HCT116 (cell line): ENCODE measurements at regions not wholly inside any gene's neighbourhood (a gene's known extent, or its start where the extent isn't known, plus 50 kb on each side); places are given as distances from the start of the nearest gene placed in this dataset.

Source experiments
- CEBPB ChIP-seq: IDR thresholded peaks from 2 replicates; pipeline ENCODE4 v1.6.1; 2012; ENCODE audit warnings: low read depth
- ELF1 ChIP-seq: IDR thresholded peaks from 2 replicates; pipeline ENCODE4 v1.6.1; 2012; ENCODE audit warnings: low read depth, borderline replicate concordance
- EZH2phosphoT487 ChIP-seq: fragments of 200-600 bp; IDR thresholded peaks from 2 replicates; pipeline ENCODE4 v1.6.1; 2018; ENCODE audit warnings: antibody characterized with exemption, borderline replicate concordance
- FOSL1 ChIP-seq: IDR thresholded peaks from 2 replicates; pipeline ENCODE4 v1.6.1; 2012; ENCODE audit warnings: low read depth
- POLR2A ChIP-seq: IDR thresholded peaks from 2 replicates; pipeline ENCODE4 v1.7.0; 2011; ENCODE audit warnings: borderline replicate concordance; ENCODE audit not compliant: insufficient read depth, insufficient read length; ENCODE audit errors: extremely low read depth
- RAD21 ChIP-seq: IDR thresholded peaks from 2 replicates; pipeline ENCODE4 v1.6.1; 2012; ENCODE audit warnings: low read depth, mild to moderate bottlenecking
- SIN3A ChIP-seq: IDR thresholded peaks from 2 replicates; pipeline ENCODE4 v1.6.1; 2012; ENCODE audit warnings: low read depth
- SP1 ChIP-seq: IDR thresholded peaks from 2 replicates; pipeline ENCODE4 v1.6.1; 2012; ENCODE audit warnings: low read depth
- SRF ChIP-seq: IDR thresholded peaks from 2 replicates; pipeline ENCODE4 v1.6.1; 2012; ENCODE audit warnings: low read depth
- TCF7L2 ChIP-seq: IDR thresholded peaks from 2 replicates; pipeline ENCODE4 v1.7.0; 2011; ENCODE audit warnings: borderline replicate concordance, inconsistent platforms; ENCODE audit not compliant: insufficient read depth, insufficient read length; ENCODE audit errors: extremely low read depth
- YY1 ChIP-seq: IDR thresholded peaks from 2 replicates; pipeline ENCODE4 v1.6.1; 2011; ENCODE audit warnings: low read length, low read depth, moderate library complexity, mild to moderate bottlenecking; ENCODE audit not compliant: insufficient replicate concordance; ENCODE audit errors: extremely low read depth
- ZNF274 ChIP-seq: fragments of 200-500 bp; sonication (Bioruptor generic); IDR thresholded peaks from 2 replicates; pipeline ENCODE4 v1.6.1; 2014; ENCODE audit warnings: mild to moderate bottlenecking, low read depth, low read length, inconsistent platforms
- TF ChIP-seq, protein P1 (sequence below), 3 experiments: fragments of 200-600 bp in 1 of 3; sonication (generic) in 1 of 3; IDR thresholded peaks in 2 of 3; conservative IDR thresholded peaks in 1 of 3; 2 replicates each; pipeline ENCODE4 v1.5.1; 2012 to 2017; ENCODE audit warnings: low read depth in 2 of 3, low read length in 2 of 3, antibody characterized with exemption in 1 of 3, borderline replicate concordance in 1 of 3, control low read depth in 1 of 3, mild to moderate bottlenecking in 1 of 3, mixed read lengths in 1 of 3, mixed run types in 1 of 3, moderate library complexity in 1 of 3; ENCODE audit not compliant: insufficient read depth in 1 of 3
- TF ChIP-seq, protein P2 (sequence below): IDR thresholded peaks from 2 replicates; pipeline ENCODE4 v1.6.1; 2011; ENCODE audit warnings: mild to moderate bottlenecking, low read length, moderate library complexity; ENCODE audit not compliant: insufficient replicate concordance; ENCODE audit errors: extremely low read depth

DNA sequence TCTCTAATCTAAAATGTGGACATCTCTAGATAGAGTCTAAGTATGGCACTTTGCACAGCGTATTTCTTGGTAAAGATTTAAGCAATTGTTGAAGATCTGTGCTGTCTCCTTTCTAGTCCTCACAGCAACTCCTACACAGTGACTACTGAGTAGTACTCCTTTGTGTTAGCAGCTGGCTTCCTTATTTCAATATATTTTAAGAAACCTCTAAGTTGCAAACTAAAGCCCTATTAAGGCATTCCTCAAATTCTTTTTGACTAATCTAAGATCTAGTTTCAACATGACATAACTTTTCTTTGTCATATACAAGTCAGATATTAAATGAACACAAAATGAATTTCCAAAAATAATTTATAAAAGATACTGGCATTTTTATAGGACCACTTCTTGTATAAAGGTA is 121.8 kb upstream of the DNAJC10 start:
- TF ChIP-seq, protein P1, sequence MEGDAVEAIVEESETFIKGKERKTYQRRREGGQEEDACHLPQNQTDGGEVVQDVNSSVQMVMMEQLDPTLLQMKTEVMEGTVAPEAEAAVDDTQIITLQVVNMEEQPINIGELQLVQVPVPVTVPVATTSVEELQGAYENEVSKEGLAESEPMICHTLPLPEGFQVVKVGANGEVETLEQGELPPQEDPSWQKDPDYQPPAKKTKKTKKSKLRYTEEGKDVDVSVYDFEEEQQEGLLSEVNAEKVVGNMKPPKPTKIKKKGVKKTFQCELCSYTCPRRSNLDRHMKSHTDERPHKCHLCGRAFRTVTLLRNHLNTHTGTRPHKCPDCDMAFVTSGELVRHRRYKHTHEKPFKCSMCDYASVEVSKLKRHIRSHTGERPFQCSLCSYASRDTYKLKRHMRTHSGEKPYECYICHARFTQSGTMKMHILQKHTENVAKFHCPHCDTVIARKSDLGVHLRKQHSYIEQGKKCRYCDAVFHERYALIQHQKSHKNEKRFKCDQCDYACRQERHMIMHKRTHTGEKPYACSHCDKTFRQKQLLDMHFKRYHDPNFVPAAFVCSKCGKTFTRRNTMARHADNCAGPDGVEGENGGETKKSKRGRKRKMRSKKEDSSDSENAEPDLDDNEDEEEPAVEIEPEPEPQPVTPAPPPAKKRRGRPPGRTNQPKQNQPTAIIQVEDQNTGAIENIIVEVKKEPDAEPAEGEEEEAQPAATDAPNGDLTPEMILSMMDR (IDR thresholded peaks at IDR 0.05 in 2 of 3, conservative IDR thresholded peaks at IDR 0.05 in 1 of 3; ENCODE audit: borderline replicate concordance in 1 of 3, insufficient read depth in 1 of 3, low read depth in 2 of 3, low read length in 2 of 3): no peak
- TF ChIP-seq SRF (no peak), POLR2A (no peak), ZNF274 (no peak), EZH2phosphoT487 (no peak), CEBPB (no peak), TCF7L2 (no peak), RAD21 (no peak), SP1 (no peak), ELF1 (no peak), SIN3A (no peak), FOSL1 (no peak), YY1 (no peak)
- TF ChIP-seq, protein P2, sequence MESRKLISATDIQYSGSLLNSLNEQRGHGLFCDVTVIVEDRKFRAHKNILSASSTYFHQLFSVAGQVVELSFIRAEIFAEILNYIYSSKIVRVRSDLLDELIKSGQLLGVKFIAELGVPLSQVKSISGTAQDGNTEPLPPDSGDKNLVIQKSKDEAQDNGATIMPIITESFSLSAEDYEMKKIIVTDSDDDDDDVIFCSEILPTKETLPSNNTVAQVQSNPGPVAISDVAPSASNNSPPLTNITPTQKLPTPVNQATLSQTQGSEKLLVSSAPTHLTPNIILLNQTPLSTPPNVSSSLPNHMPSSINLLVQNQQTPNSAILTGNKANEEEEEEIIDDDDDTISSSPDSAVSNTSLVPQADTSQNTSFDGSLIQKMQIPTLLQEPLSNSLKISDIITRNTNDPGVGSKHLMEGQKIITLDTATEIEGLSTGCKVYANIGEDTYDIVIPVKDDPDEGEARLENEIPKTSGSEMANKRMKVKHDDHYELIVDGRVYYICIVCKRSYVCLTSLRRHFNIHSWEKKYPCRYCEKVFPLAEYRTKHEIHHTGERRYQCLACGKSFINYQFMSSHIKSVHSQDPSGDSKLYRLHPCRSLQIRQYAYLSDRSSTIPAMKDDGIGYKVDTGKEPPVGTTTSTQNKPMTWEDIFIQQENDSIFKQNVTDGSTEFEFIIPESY: no peak
